CD4-positive, CD25-positive, alpha-beta regulatory T cell (primary cell): ENCODE measurements at regions not wholly inside any gene's neighbourhood (a gene's known extent, or its start where the extent isn't known, plus 50 kb on each side); places are given as distances from the start of the nearest gene placed in this dataset.
"Not testable (repeated sequence)": the region's sequence is repeated elsewhere in the genome, so short reads cannot be mapped to it uniquely, and the experiment has no call there.

Experiments used
- ATAC-seq, 2 donors: fragments of 150-1000 bp; cut with Tn5 transposase; one replicate each; pipeline ENCODE4 v1.10.0; 2021; ENCODE audit warnings: low read depth in 2 of 2, moderate number of reproducible peaks in 2 of 2, moderate library complexity in 1 of 2
- DNase-seq, 3 donors: peaks; one replicate each; pipeline versions ENCODE4 v3.0.0 to v3.0.0-alpha.2; 2012 to 2022; ENCODE audit warnings: mixed read lengths in 1 of 3
- H3K27ac ChIP-seq: one replicate; pipeline ENCODE4 v1.7.0; 2013; ENCODE audit warnings: mild to moderate bottlenecking, low read length; ENCODE audit not compliant: insufficient read depth, poor library complexity, severe bottlenecking
- H3K27me3 ChIP-seq: one replicate; pipeline ENCODE4 v1.7.0; 2013; ENCODE audit warnings: low read length; ENCODE audit not compliant: control insufficient read depth, insufficient read depth
- H3K36me3 ChIP-seq: one replicate; pipeline ENCODE4 v1.7.0; 2013; ENCODE audit warnings: mild to moderate bottlenecking, low read length, moderate library complexity; ENCODE audit not compliant: control insufficient read depth, insufficient read depth
- H3K4me1 ChIP-seq: 2 replicates; pipeline ENCODE4 v1.7.0; 2013; ENCODE audit warnings: mild to moderate bottlenecking, low read length; ENCODE audit not compliant: insufficient read depth, control insufficient read depth, poor library complexity, severe bottlenecking
- H3K4me3 ChIP-seq: one replicate; pipeline ENCODE4 v1.7.0; 2013; ENCODE audit warnings: low read depth, mild to moderate bottlenecking, low read length, moderate library complexity
- H3K9me3 ChIP-seq, 2 experiments: 1 replicate in 1 of 2; 2 replicates in 1 of 2; pipeline ENCODE4 v1.7.0; 2013; ENCODE audit warnings: low read length in 2 of 2, mild to moderate bottlenecking in 1 of 2, moderate library complexity in 1 of 2; ENCODE audit not compliant: control insufficient read depth in 2 of 2
- H3K27ac Mint-ChIP-seq, 3 donors: one replicate each; pipeline ENCODE4 v1.8.0; 2020 to 2022; ENCODE audit warnings: mild to moderate bottlenecking in 3 of 3, mixed read lengths in 3 of 3, moderate library complexity in 2 of 3
- H3K27me3 Mint-ChIP-seq: one replicate; pipeline ENCODE4 v1.8.0; 2022; ENCODE audit warnings: mild to moderate bottlenecking, mixed read lengths
- H3K36me3 Mint-ChIP-seq: one replicate; pipeline ENCODE4 v1.8.0; 2020; ENCODE audit warnings: mixed read lengths
- H3K4me1 Mint-ChIP-seq, 4 donors: one replicate each; pipeline ENCODE4 v1.8.0; 2020 to 2022; ENCODE audit warnings: mixed read lengths in 4 of 4, mild to moderate bottlenecking in 1 of 4
- H3K4me3 Mint-ChIP-seq, 4 donors: one replicate each; pipeline ENCODE4 v1.8.0; 2020 to 2022; ENCODE audit warnings: mild to moderate bottlenecking in 4 of 4, mixed read lengths in 4 of 4, moderate library complexity in 3 of 4
- H3K9me3 Mint-ChIP-seq, 7 donors: one replicate each; pipeline ENCODE4 v1.8.0; 2020 to 2022; ENCODE audit warnings: mixed read lengths in 7 of 7, mild to moderate bottlenecking in 3 of 7, moderate library complexity in 2 of 7

DNA sequence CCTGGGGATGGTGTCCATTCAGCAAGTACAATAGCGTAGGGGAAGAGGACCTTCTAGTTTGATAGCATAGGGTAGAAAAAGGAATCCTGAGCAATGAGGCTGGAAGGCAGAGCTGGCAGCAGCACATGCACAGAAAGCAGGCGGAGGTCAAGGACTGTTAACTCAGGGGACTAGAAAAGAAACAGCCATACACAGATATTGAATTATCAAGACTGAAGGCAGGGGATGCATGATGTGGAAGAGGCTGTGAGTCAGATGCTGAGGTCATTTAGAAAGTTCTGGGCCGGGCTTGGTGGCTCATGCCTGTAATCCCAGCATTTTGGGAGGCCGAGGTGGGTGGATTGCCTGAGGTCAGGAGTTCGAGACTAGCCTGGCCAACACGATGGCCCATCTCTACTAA lies 65.6 kb downstream of the OPTC start:
- ATAC-seq (no peak), DNase-seq (no peak)
- H3K27me3 Mint-ChIP-seq = peaks cover 32% of the 10 kb centered on the region
- Histone ChIP-seq H3K9me3 (no peaks in the 10 kb centered on the region), H3K36me3 (no peaks in the 10 kb centered on the region), H3K27me3 (peaks cover 1% of the 10 kb centered on the region), H3K4me1 (no peaks in the 10 kb centered on the region), H3K4me3 (no peak overlapping the region), H3K27ac (no peak overlapping the region)
- H3K36me3 Mint-ChIP-seq = no peaks in the 10 kb centered on the region
- H3K9me3 Mint-ChIP-seq = peaks cover 0 to 2% (median 0%) of the 10 kb centered on the region in 7 donors
- peaks cover 0 to 4% (median 0%) of the 10 kb centered on the region in 4 donors for H3K4me1 Mint-ChIP-seq
- peak overlapping the region in 1 of 4 donors; percentile 5 for H3K4me3 Mint-ChIP-seq
- H3K27ac Mint-ChIP-seq = no peak overlapping the region

DNA sequence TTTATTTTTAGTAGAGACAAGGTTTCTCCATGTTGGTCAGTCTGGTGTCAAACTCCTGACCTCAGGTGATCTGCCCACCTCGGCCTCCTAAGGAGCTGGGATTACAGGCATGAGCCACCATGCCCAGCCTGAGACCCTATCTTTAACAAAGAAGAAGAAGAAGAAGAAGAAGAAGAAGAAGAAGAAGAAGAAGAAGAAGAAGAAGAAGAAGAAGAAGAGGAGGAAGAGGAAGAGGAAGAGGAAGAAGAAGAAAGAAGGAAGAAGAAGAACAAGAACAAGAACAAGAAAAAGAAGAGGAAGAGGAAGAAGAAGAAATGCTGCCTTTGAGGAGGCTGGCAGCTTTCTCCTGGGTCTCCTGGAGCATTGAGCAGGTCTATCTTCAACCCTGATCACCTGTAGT lies 64.9 kb upstream of the ATP2B4 start:
- H3K36me3 Mint-ChIP-seq, H3K27me3 ChIP-seq, ATAC-seq, DNase-seq, H3K4me1 Mint-ChIP-seq, H3K4me1 ChIP-seq, H3K36me3 ChIP-seq, H3K27ac ChIP-seq, H3K4me3 Mint-ChIP-seq, H3K4me3 ChIP-seq, H3K9me3 Mint-ChIP-seq, H3K9me3 ChIP-seq: not testable (repeated sequence)
- H3K27ac Mint-ChIP-seq = peak overlapping the region in 1 of 3 donors; percentile 37
- H3K27me3 Mint-ChIP-seq = peaks cover 29% of the 10 kb centered on the region

DNA sequence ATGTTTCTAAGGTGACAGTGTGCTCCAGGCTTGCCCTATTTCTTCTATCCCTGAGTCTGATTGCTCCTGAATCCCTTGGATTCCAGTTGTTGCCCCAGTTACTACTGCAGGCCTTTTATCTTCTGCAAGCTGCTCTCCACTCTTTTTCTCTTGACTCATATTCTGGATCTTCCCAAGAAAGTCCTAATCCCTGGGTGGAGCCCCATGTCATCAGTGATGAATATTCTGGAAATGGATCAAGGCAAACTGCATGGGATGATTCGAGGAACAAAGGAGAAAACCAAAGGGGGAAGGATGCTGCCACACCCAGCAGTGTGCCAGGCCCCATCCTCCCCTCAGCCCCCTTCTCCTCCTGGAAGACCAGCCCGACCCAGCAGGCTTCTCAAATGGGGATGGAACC lies 63.3 kb upstream of the ATP2B4 start:
- Mint-ChIP-seq H3K9me3 (peaks cover 0 to 2% (median 0%) of the 10 kb centered on the region in 7 donors), H3K36me3 (no peaks in the 10 kb centered on the region), H3K4me1 (no peaks in the 10 kb centered on the region), H3K4me3 (no peak overlapping the region), H3K27me3 (peaks cover 23% of the 10 kb centered on the region), H3K27ac (no peak overlapping the region)
- Histone ChIP-seq H3K9me3 (no peaks in the 10 kb centered on the region), H3K4me3 (no peak overlapping the region), H3K27ac (no peak overlapping the region), H3K27me3 (peaks cover 1% of the 10 kb centered on the region), H3K4me1 (no peaks in the 10 kb centered on the region), H3K36me3 (no peaks in the 10 kb centered on the region)
- DNase-seq (no peak), ATAC-seq (no peak)

DNA sequence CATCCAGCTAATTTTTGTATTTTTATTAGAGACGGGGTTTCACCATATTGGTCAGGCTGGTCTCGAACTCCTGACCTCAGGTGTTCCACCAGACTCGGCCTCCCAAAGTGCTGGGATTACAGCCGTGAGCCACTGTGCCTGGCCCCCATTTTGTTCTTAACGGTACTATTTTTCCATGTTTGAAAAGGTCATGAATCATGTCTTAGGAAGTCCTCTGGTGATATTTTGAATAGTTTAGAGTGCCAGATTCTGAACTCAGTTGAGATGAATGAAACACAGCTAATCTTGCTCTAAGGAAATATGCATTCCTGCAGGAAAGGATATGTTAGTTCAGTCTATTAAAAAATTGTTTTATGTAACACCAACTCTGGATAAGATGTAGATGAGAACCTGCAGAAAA lies 62.6 kb upstream of the ATP2B4 start:
- Mint-ChIP-seq H3K9me3 (peaks cover 0 to 2% (median 0%) of the 10 kb centered on the region in 7 donors), H3K4me3 (no peak overlapping the region), H3K36me3 (no peaks in the 10 kb centered on the region), H3K27me3 (peaks cover 29% of the 10 kb centered on the region), H3K4me1 (no peaks in the 10 kb centered on the region), H3K27ac (no peak overlapping the region)
- no peak for DNase-seq
- no peaks in the 10 kb centered on the region for H3K4me1 ChIP-seq
- no peaks in the 10 kb centered on the region for H3K9me3 ChIP-seq
- peaks cover 1% of the 10 kb centered on the region for H3K27me3 ChIP-seq
- no peak overlapping the region for H3K4me3 ChIP-seq
- H3K36me3 ChIP-seq = no peaks in the 10 kb centered on the region
- H3K27ac ChIP-seq = no peak overlapping the region
- no peak for ATAC-seq

DNA sequence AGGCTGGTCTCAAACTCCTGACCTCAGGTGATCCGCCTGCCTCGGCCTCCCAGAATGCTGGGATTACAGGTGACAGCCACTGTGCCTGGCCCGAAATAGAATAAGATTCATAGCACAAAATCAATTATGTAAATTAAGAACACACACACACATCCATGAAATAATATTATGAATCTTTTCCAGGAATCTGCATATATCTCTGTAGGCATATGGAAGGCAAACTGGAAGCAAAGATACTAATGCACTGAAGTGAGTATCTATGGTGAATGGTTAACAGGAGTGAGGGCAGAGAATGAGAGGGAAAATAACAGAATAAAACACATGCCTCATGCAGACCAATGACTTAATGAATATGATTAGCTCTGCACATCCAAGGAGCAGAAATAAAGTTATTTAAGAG lies 61.6 kb upstream of the ATP2B4 start:
- peak overlapping the region in 1 of 3 donors; percentile 74 for H3K27ac Mint-ChIP-seq
- no peaks in the 10 kb centered on the region for H3K36me3 Mint-ChIP-seq
- no peaks in the 10 kb centered on the region for H3K9me3 ChIP-seq
- DNase-seq (no peak), ATAC-seq (no peak)
- no peak overlapping the region for H3K4me3 Mint-ChIP-seq
- H3K4me1 ChIP-seq = no peaks in the 10 kb centered on the region
- H3K9me3 Mint-ChIP-seq = peaks cover 0 to 2% (median 0%) of the 10 kb centered on the region in 7 donors
- H3K27me3 Mint-ChIP-seq = peaks cover 26% of the 10 kb centered on the region
- H3K27me3 ChIP-seq = peaks cover 1% of the 10 kb centered on the region
- no peak overlapping the region for H3K4me3 ChIP-seq
- no peak overlapping the region for H3K27ac ChIP-seq
- H3K4me1 Mint-ChIP-seq = no peaks in the 10 kb centered on the region
- H3K36me3 ChIP-seq = no peaks in the 10 kb centered on the region

DNA sequence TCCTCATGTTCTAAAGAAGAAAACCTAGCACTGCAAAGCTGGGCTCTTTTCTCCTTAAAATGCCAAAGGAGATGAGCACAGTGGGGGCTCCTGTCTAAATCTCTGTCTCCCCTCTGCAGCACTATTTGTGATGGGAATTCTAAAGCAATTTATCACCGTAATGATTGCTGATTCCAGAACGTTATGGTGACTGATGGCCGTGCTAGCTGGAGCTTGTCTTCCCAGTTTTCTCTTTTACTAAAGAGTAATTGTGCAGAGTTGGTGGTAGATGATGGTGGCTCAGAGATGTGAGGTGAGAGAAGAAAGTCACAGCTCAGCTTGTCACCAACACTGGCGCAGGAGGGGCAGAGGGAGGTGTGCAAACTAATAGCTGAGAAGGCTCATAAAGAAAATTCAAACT lies 60.7 kb upstream of the ATP2B4 start:
- Histone ChIP-seq H3K4me3 (no peak overlapping the region), H3K27me3 (peaks cover 1% of the 10 kb centered on the region), H3K9me3 (no peaks in the 10 kb centered on the region), H3K36me3 (no peaks in the 10 kb centered on the region), H3K4me1 (no peaks in the 10 kb centered on the region), H3K27ac (no peak overlapping the region)
- Mint-ChIP-seq H3K4me3 (no peak overlapping the region), H3K27ac (no peak overlapping the region), H3K36me3 (no peaks in the 10 kb centered on the region), H3K9me3 (peaks cover 0 to 2% (median 0%) of the 10 kb centered on the region in 7 donors), H3K4me1 (no peaks in the 10 kb centered on the region), H3K27me3 (peaks cover 18% of the 10 kb centered on the region)
- DNase-seq (no peak), ATAC-seq (no peak)

DNA sequence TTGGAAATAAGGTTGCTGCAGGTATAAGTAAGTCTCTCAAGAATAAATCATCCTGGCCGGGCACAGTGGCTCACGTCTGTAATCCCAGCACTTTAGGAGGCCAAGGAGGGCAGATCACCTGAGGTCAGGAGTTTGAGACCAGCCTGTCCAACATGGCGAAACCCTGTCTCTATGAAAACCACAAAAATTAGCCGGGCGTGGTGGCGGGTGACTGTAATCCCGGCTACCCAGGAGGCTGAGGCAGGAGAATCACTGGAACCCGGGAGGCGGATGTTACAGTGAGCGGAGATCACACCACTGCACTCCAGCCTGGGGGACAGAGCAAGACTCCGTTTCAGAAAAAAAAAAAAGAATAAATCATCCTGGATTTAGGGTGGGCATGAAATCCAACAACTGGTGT lies 59.7 kb upstream of the ATP2B4 start:
- not testable (repeated sequence) for H3K4me3 ChIP-seq, H3K4me3 Mint-ChIP-seq, DNase-seq, H3K27ac Mint-ChIP-seq, H3K4me1 ChIP-seq, H3K27ac ChIP-seq, H3K9me3 Mint-ChIP-seq, H3K27me3 ChIP-seq, H3K9me3 ChIP-seq, ATAC-seq, H3K36me3 Mint-ChIP-seq, H3K36me3 ChIP-seq, H3K4me1 Mint-ChIP-seq
- H3K27me3 Mint-ChIP-seq = peaks cover 17% of the 10 kb centered on the region

DNA sequence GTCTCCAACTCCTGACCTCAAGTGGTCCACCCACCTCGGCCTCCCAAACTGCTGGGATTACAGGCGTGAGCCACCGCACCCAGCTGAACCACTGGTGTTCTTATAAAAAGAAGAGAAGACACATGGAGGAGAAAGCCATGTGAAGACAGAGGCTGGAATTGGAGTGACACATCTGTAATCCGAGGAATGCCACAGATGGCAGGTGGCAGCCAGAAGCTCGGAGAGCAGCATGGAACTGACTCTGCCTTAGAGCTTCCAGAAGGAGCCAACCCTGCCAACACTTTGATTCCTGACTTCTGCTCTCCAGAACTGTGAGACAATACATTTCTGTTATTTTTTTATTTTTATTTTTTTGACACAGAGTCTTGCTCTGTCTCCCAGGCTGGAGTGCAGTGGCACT lies 59.0 kb upstream of the ATP2B4 start:
- no peaks in the 10 kb centered on the region for H3K36me3 Mint-ChIP-seq
- no peak overlapping the region for H3K27ac Mint-ChIP-seq
- no peaks in the 10 kb centered on the region for H3K36me3 ChIP-seq
- no peak overlapping the region for H3K27ac ChIP-seq
- H3K9me3 ChIP-seq = no peaks in the 10 kb centered on the region
- H3K9me3 Mint-ChIP-seq = peaks cover 0 to 2% (median 0%) of the 10 kb centered on the region in 7 donors
- no peaks in the 10 kb centered on the region for H3K27me3 ChIP-seq
- no peak for DNase-seq
- no peaks in the 10 kb centered on the region for H3K4me1 ChIP-seq
- H3K4me3 ChIP-seq = no peak overlapping the region
- H3K4me3 Mint-ChIP-seq = no peak overlapping the region
- no peak for ATAC-seq
- no peaks in the 10 kb centered on the region for H3K4me1 Mint-ChIP-seq
- H3K27me3 Mint-ChIP-seq = peaks cover 17% of the 10 kb centered on the region
